ENCODE measurements at regions not wholly inside any gene's neighbourhood (a gene's known extent, or its start where the extent isn't known, plus 50 kb on each side); places are given as distances from the start of the nearest gene placed in this dataset. TPM values are rescaled to one million over a fixed set of nuclear protein-coding genes. Genes with fewer than 3 reads are reported as not detected.

Small RNA genes lying in the stretch of these regions (small RNA-seq; reads per million reads assigned to genes)
- not detected for gene RNA5SP484

Measured in hepatocyte (in vitro differentiated cells).